ENCODE measurements at regions not wholly inside any gene's neighbourhood (a gene's known extent, or its start where the extent isn't known, plus 50 kb on each side); places are given as distances from the start of the nearest gene placed in this dataset.

GRCh38 chr2:175628243-175628642, 373.8 kb downstream of the LNPK start:
- Mint-ChIP-seq H3K27ac (no peak overlapping the region), H3K4me3 (no peak overlapping the region), H3K27me3 (ENCODE audit: low read depth) (no peaks in the 10 kb centered on the region), H3K9me3 (peaks cover 3% of the 10 kb centered on the region), H3K4me1 (peaks cover 27% of the 10 kb centered on the region), H3K36me3 (ENCODE audit: low read depth) (no peaks in the 10 kb centered on the region)
- no peak for TF ChIP-seq CTCF (IDR thresholded peaks at IDR 0.05; ENCODE audit: unreplicated experiment in 3 of 3)

GRCh38 chr2:175627405-175627804, 374.7 kb downstream of the LNPK start:
- peaks cover 3% of the 10 kb centered on the region for H3K9me3 Mint-ChIP-seq
- H3K4me1 Mint-ChIP-seq: peaks cover 29% of the 10 kb centered on the region
- TF ChIP-seq CTCF (IDR thresholded peaks at IDR 0.05; ENCODE audit: unreplicated experiment in 3 of 3): no peak
- no peak overlapping the region for H3K4me3 Mint-ChIP-seq
- H3K27me3 Mint-ChIP-seq (ENCODE audit: low read depth): no peaks in the 10 kb centered on the region
- no peak overlapping the region for H3K27ac Mint-ChIP-seq
- H3K36me3 Mint-ChIP-seq (ENCODE audit: low read depth): no peaks in the 10 kb centered on the region

GRCh38 chr2:175626796-175627195, 375.3 kb downstream of the LNPK start:
- H3K27ac Mint-ChIP-seq: no peak overlapping the region
- H3K27me3 Mint-ChIP-seq (ENCODE audit: low read depth): no peaks in the 10 kb centered on the region
- peaks cover 29% of the 10 kb centered on the region for H3K4me1 Mint-ChIP-seq
- no peak overlapping the region for H3K4me3 Mint-ChIP-seq
- H3K36me3 Mint-ChIP-seq (ENCODE audit: low read depth): no peaks in the 10 kb centered on the region
- no peak for TF ChIP-seq CTCF (IDR thresholded peaks at IDR 0.05; ENCODE audit: unreplicated experiment in 3 of 3)
- H3K9me3 Mint-ChIP-seq: peaks cover 3% of the 10 kb centered on the region

GRCh38 chr2:175624785-175625184, 377.3 kb downstream of the LNPK start:
- Mint-ChIP-seq H3K4me1 (peaks cover 24% of the 10 kb centered on the region), H3K27ac (no peak overlapping the region), H3K36me3 (ENCODE audit: low read depth) (no peaks in the 10 kb centered on the region), H3K9me3 (peaks cover 3% of the 10 kb centered on the region), H3K4me3 (no peak overlapping the region), H3K27me3 (ENCODE audit: low read depth) (no peaks in the 10 kb centered on the region)
- no peak for TF ChIP-seq CTCF (IDR thresholded peaks at IDR 0.05; ENCODE audit: unreplicated experiment in 3 of 3)

GRCh38 chr2:175624211-175624761, 377.8 kb downstream of the LNPK start:
- TF ChIP-seq CTCF (IDR thresholded peaks at IDR 0.05; ENCODE audit: unreplicated experiment in 3 of 3): no peak
- Mint-ChIP-seq H3K27ac (peak overlapping the region; percentile 11 to 70 (median 68)), H3K9me3 (peaks cover 3% of the 10 kb centered on the region), H3K27me3 (ENCODE audit: low read depth) (no peaks in the 10 kb centered on the region), H3K4me3 (no peak overlapping the region), H3K4me1 (peaks cover 24% of the 10 kb centered on the region), H3K36me3 (ENCODE audit: low read depth) (no peaks in the 10 kb centered on the region)

- H3K27ac Mint-ChIP-seq: no peak overlapping the region
- H3K9me3 Mint-ChIP-seq: peaks cover 3% of the 10 kb centered on the region
- H3K36me3 Mint-ChIP-seq (ENCODE audit: low read depth): no peaks in the 10 kb centered on the region
- no peaks in the 10 kb centered on the region for H3K27me3 Mint-ChIP-seq (ENCODE audit: low read depth)
- TF ChIP-seq CTCF (IDR thresholded peaks at IDR 0.05; ENCODE audit: unreplicated experiment in 3 of 3): no peak
- peaks cover 24% of the 10 kb centered on the region for H3K4me1 Mint-ChIP-seq
- no peak overlapping the region for H3K4me3 Mint-ChIP-seq
Measured at GRCh38 chr2:175621821-175622220, 380.2 kb downstream of the LNPK start.

Data from nephron (organoid).